H1 (cell line): ENCODE measurements at regions not wholly inside any gene's neighbourhood (a gene's known extent, or its start where the extent isn't known, plus 50 kb on each side); places are given as distances from the start of the nearest gene placed in this dataset.

Experiments
- CTCF ChIA-PET: fragments of 300-600 bp; sonication (Branson Sonifier 250); formaldehyde crosslinking; loops from one replicate; lab custom pipeline; 2021; ENCODE audit not compliant: partially characterized antibody; lab: Charles Lee
- POLR2A ChIA-PET: fragments of 300-600 bp; sonication (Branson Sonifier 250); formaldehyde crosslinking; loops from one replicate; lab custom pipeline; 2021; ENCODE audit warnings: inconsistent platforms; ENCODE audit not compliant: partially characterized antibody; lab: Charles Lee
- DNase-seq, 2 experiments: peaks; one replicate each; pipeline versions ENCODE4 v3.0.0 to v3.0.0-alpha.2; 2010 to 2022; ENCODE audit warnings: low spot score in 2 of 2, low read depth in 1 of 2, mixed read lengths in 1 of 2
- FAIRE-seq: peaks from 2 replicates; lab custom pipeline; 2011; peaks lifted over from hg19 to GRCh38; lab: Jason Lieb, UNC
- H2AFZ ChIP-seq: 2 replicates; pipeline ENCODE4 v1.8.1; 2012; ENCODE audit warnings: low read length, inconsistent platforms
- H2AK5ac ChIP-seq: 2 replicates; pipeline ENCODE4 v1.6.1; 2013; ENCODE audit warnings: low read depth, low read length
- H2BK120ac ChIP-seq: replicated peaks from 2 replicates; pipeline ENCODE3; 2013; ENCODE audit warnings: low read depth, low read length, inconsistent platforms
- H2BK12ac ChIP-seq: 2 replicates; pipeline ENCODE4 v1.6.1; 2013; ENCODE audit warnings: low read depth, low read length
- H2BK15ac ChIP-seq: 2 replicates; pipeline ENCODE4 v1.6.1; 2013; ENCODE audit warnings: low read length
- H2BK20ac ChIP-seq: 2 replicates; pipeline ENCODE4 v1.6.1; 2013; ENCODE audit warnings: low read length
- H2BK5ac ChIP-seq: 2 replicates; pipeline ENCODE4 v1.6.1; 2013; ENCODE audit warnings: low read depth, low read length
- H3K14ac ChIP-seq: 2 replicates; pipeline ENCODE4 v1.6.1; 2013; ENCODE audit warnings: inconsistent platforms; ENCODE audit not compliant: insufficient read length
- H3K18ac ChIP-seq: 2 replicates; pipeline ENCODE4 v1.6.1; 2013; ENCODE audit warnings: low read length; ENCODE audit errors: extremely low read depth
- H3K23ac ChIP-seq: 2 replicates; pipeline ENCODE4 v1.6.1; 2013; ENCODE audit warnings: inconsistent platforms; ENCODE audit not compliant: insufficient read length
- H3K23me2 ChIP-seq: 2 replicates; pipeline ENCODE4 v1.6.1; 2013; ENCODE audit warnings: low read depth, low read length
- H3K27ac ChIP-seq: 2 replicates; pipeline ENCODE4 v1.6.1; 2011; ENCODE audit warnings: low read depth, low read length, inconsistent platforms
- H3K27me3 ChIP-seq, 4 experiments: replicated peaks in 1 of 4; 1 replicate in 1 of 4; 2 replicates in 3 of 4; pipeline versions ENCODE4 v1.6.1 to v1.8.1; 2011 to 2013; ENCODE audit warnings: low read length in 3 of 4, mild to moderate bottlenecking in 3 of 4, inconsistent platforms in 2 of 4, mixed read lengths in 2 of 4, moderate library complexity in 1 of 4; ENCODE audit not compliant: control insufficient read depth in 3 of 4, insufficient read depth in 3 of 4; ENCODE audit errors: extremely low read depth in 1 of 4
- H3K36me3 ChIP-seq, 4 experiments: 2 replicates each; pipeline versions ENCODE4 v1.6.1 to v1.8.1; 2011 to 2013; ENCODE audit warnings: mild to moderate bottlenecking in 4 of 4, low read length in 3 of 4, moderate library complexity in 2 of 4, control low read depth in 1 of 4, inconsistent platforms in 1 of 4; ENCODE audit not compliant: insufficient read depth in 4 of 4, control insufficient read depth in 2 of 4
- H3K4ac ChIP-seq: replicated peaks from 2 replicates; pipeline ENCODE3; 2013; ENCODE audit warnings: low read length, low read depth, mixed read lengths, inconsistent platforms; ENCODE audit not compliant: insufficient read length
- H3K4me1 ChIP-seq, 4 experiments: replicated peaks in 1 of 4; 1 replicate in 1 of 4; 2 replicates in 3 of 4; pipeline versions ENCODE4 v1.6.1 to v1.8.1; 2011 to 2013; ENCODE audit warnings: low read length in 3 of 4, inconsistent platforms in 2 of 4, mixed read lengths in 1 of 4; ENCODE audit not compliant: insufficient read depth in 4 of 4, control insufficient read depth in 3 of 4
- H3K4me2 ChIP-seq, 2 experiments: 2 replicates each; pipeline versions ENCODE4 v1.6.1 to v1.8.1; 2011 to 2013; ENCODE audit warnings: low read depth in 2 of 2, low read length in 2 of 2, control low read depth in 1 of 2, inconsistent platforms in 1 of 2, mild to moderate bottlenecking in 1 of 2; ENCODE audit not compliant: insufficient read depth in 1 of 2
- H3K4me3 ChIP-seq, 4 experiments: fragments of 200-600, 300-600 bp in 1 of 4; sonication (generic), shearing (Covaris generic), sonication (Bioruptor Twin) in 1 of 4; 2 replicates each; pipeline versions ENCODE4 v1.5.1 to v1.8.1; 2011 to 2016; ENCODE audit warnings: low read length in 4 of 4, low read depth in 3 of 4, control low read depth in 2 of 4, inconsistent platforms in 2 of 4, mild to moderate bottlenecking in 2 of 4, mixed read lengths in 1 of 4, moderate library complexity in 1 of 4; ENCODE audit not compliant: insufficient read depth in 2 of 4; ENCODE audit errors: extremely low read depth in 1 of 4
- H3K56ac ChIP-seq: replicated peaks from 2 replicates; pipeline ENCODE3; 2013; ENCODE audit warnings: low read depth, mild to moderate bottlenecking, mixed read lengths, low read length, inconsistent platforms; ENCODE audit not compliant: insufficient read length
- H3K79me1 ChIP-seq: 2 replicates; pipeline ENCODE4 v1.6.1; 2013; ENCODE audit warnings: low read depth, low read length, control low read depth
- H3K79me2 ChIP-seq, 2 experiments: 2 replicates each; pipeline versions ENCODE4 v1.6.1 to v1.8.1; 2012 to 2013; ENCODE audit warnings: low read length in 2 of 2, mild to moderate bottlenecking in 2 of 2, inconsistent platforms in 1 of 2; ENCODE audit not compliant: insufficient read depth in 2 of 2, control insufficient read depth in 1 of 2
- H3K9ac ChIP-seq, 4 experiments: replicated peaks in 1 of 4; 1 replicate in 1 of 4; 2 replicates in 3 of 4; pipeline versions ENCODE4 v1.6.1 to v1.8.1; 2011 to 2013; ENCODE audit warnings: low read depth in 3 of 4, low read length in 3 of 4, control low read depth in 2 of 4, mild to moderate bottlenecking in 2 of 4, moderate library complexity in 2 of 4, inconsistent platforms in 1 of 4; ENCODE audit errors: extremely low read depth in 1 of 4
- H3K9me3 ChIP-seq, 2 experiments: 2 replicates each; pipeline versions ENCODE4 v1.6.1 to v1.8.1; 2012 to 2013; ENCODE audit warnings: mild to moderate bottlenecking in 2 of 2, moderate library complexity in 2 of 2, control low read depth in 1 of 2, inconsistent platforms in 1 of 2, low read depth in 1 of 2, low read length in 1 of 2, mixed read lengths in 1 of 2; ENCODE audit not compliant: insufficient read depth in 2 of 2
- H4K20me1 ChIP-seq, 2 experiments: replicated peaks in 1 of 2; 2 replicates each; pipeline versions ENCODE3 to v1.8.1; 2011 to 2013; ENCODE audit warnings: inconsistent platforms in 2 of 2, low read length in 2 of 2, mild to moderate bottlenecking in 1 of 2; ENCODE audit not compliant: insufficient read depth in 2 of 2, control insufficient read depth in 1 of 2
- H4K5ac ChIP-seq: 2 replicates; pipeline ENCODE4 v1.6.1; 2013; ENCODE audit warnings: low read length, low read depth, mixed read lengths, inconsistent platforms; ENCODE audit not compliant: insufficient read length
- H4K8ac ChIP-seq: 2 replicates; pipeline ENCODE4 v1.8.0; 2013; ENCODE audit warnings: mild to moderate bottlenecking, moderate library complexity, low read length, inconsistent platforms; ENCODE audit not compliant: insufficient read depth; ENCODE audit errors: extremely low read depth
- H4K91ac ChIP-seq: replicated peaks from 2 replicates; pipeline ENCODE3; 2013; ENCODE audit warnings: low read length, mixed read lengths, inconsistent platforms; ENCODE audit not compliant: insufficient read length
- CHD1 ChIP-seq: IDR thresholded peaks from 2 replicates; pipeline ENCODE4 v1.6.1; 2012; ENCODE audit warnings: low read depth, low read length, improper control_type of control experiment
- FOSL1 ChIP-seq: IDR thresholded peaks from 2 replicates; pipeline ENCODE4 v1.6.1; 2011; ENCODE audit warnings: mild to moderate bottlenecking, low read depth, low read length, moderate library complexity; ENCODE audit not compliant: insufficient read depth
- JUN ChIP-seq: IDR thresholded peaks from 2 replicates; pipeline ENCODE4 v1.6.1; 2011; ENCODE audit warnings: low read depth, mild to moderate bottlenecking, improper control_type of control experiment, low read length
- SRF ChIP-seq: IDR thresholded peaks from 2 replicates; pipeline ENCODE4 v1.6.1; 2011; ENCODE audit warnings: mild to moderate bottlenecking, low read depth, low read length, moderate library complexity
- TCF12 ChIP-seq: IDR thresholded peaks from 2 replicates; pipeline ENCODE4 v1.6.1; 2011; ENCODE audit warnings: low read depth, mild to moderate bottlenecking, low read length
- ZNF274 ChIP-seq: IDR thresholded peaks from 2 replicates; pipeline ENCODE4 v1.7.0; 2012; ENCODE audit warnings: low read length, borderline replicate concordance; ENCODE audit errors: extremely low read depth
- TF ChIP-seq, protein P1 (sequence below): IDR thresholded peaks from 2 replicates; pipeline ENCODE4 v1.6.1; 2011; ENCODE audit warnings: low read length, improper control_type of control experiment

DNA sequence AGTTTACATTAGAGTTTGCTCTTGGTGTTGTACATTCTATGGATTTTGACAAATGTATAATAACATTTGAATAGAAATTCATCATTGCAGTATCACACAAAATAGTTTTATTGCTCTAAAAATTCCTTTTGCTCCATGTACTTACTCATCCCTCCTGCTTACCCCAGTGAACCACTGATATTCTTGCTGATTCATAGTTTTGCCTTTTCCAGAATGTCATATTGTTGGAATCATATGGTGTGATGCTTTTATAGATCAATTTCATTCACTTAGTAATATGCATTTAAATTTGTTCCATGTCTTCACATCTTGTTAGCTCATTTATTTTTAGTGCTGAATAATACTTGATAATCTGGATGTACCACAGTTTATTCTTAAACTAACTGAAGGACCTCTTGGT lies 1593.2 kb downstream of the C4orf33 start:
- Histone ChIP-seq H3K27ac (no peak overlapping the region), H2BK5ac (no peak overlapping the region), H2BK120ac (no peak overlapping the region), H2BK20ac (no peak overlapping the region), H3K4me3 (no peak overlapping the region), H3K36me3 (no peaks in the 10 kb centered on the region), H3K4me1 (no peaks in the 10 kb centered on the region), H3K79me2 (no peaks in the 10 kb centered on the region), H4K8ac (no peak overlapping the region), H3K14ac (no peak overlapping the region), H2BK12ac (no peak overlapping the region), H3K79me1 (no peaks in the 10 kb centered on the region), H3K4ac (no peak overlapping the region), H4K5ac (no peak overlapping the region), H4K91ac (no peak overlapping the region), H2AK5ac (no peak overlapping the region), H3K9ac (no peak overlapping the region), H3K4me2 (no peak overlapping the region), H2BK15ac (no peak overlapping the region), H4K20me1 (no peaks in the 10 kb centered on the region), H3K9me3 (no peaks in the 10 kb centered on the region), H3K18ac (no peak overlapping the region), H3K27me3 (no peaks in the 10 kb centered on the region), H3K23ac (no peak overlapping the region), H3K56ac (no peak overlapping the region), H3K23me2 (no peaks in the 10 kb centered on the region), H2AFZ (no peak overlapping the region)
- DNase-seq (no peak), FAIRE-seq (no peak)
- ChIA-PET POLR2A (no interaction called here), CTCF (interaction anchor here (0.7 kb wide), 1 partner anchor 21 kb away, joined by 3 read pairs; no protein-coding TSS in a partner anchor)
- TF ChIP-seq ZNF274 (no peak), TCF12 (no peak), CHD1 (no peak), SRF (no peak), FOSL1 (no peak), JUN (no peak)
- TF ChIP-seq, protein P1, sequence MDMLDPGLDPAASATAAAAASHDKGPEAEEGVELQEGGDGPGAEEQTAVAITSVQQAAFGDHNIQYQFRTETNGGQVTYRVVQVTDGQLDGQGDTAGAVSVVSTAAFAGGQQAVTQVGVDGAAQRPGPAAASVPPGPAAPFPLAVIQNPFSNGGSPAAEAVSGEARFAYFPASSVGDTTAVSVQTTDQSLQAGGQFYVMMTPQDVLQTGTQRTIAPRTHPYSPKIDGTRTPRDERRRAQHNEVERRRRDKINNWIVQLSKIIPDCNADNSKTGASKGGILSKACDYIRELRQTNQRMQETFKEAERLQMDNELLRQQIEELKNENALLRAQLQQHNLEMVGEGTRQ, result no peak
